Lung (tissue), 11 donors: ENCODE measurements at regions not wholly inside any gene's neighbourhood (a gene's known extent, or its start where the extent isn't known, plus 50 kb on each side); places are given as distances from the start of the nearest gene placed in this dataset.
A peak's percentile ranks its signal among the peaks of the same experiment; 100 is the strongest.
"Not testable (repeated sequence)": the region's sequence is repeated elsewhere in the genome, so short reads cannot be mapped to it uniquely, and the experiment has no call there.

Experiments
- ATAC-seq: fragments of 200-7000 bp; cut with Tn5 transposase; one replicate; pipeline ENCODE4 v1.9.1; 2020; ENCODE audit warnings: moderate number of reproducible peaks; ENCODE audit not compliant: insufficient read depth, low FRiP score
- DNase-seq, 3 donors: peaks; one replicate each; pipeline ENCODE4 v3.0.0-alpha.2; 2013 to 2017
- H3K27ac ChIP-seq, 2 donors: one replicate each; pipeline ENCODE4 v1.5.1; 2013; ENCODE audit warnings: mild to moderate bottlenecking in 2 of 2, moderate library complexity in 2 of 2, control low read depth in 1 of 2, inconsistent platforms in 1 of 2, low read depth in 1 of 2, low read length in 1 of 2
- H3K27me3 ChIP-seq, 3 donors: one replicate each; pipeline ENCODE4 v1.5.1; 2013; ENCODE audit warnings: low read length in 2 of 3; ENCODE audit not compliant: control insufficient read depth in 3 of 3, insufficient read depth in 3 of 3
- H3K36me3 ChIP-seq, 4 donors: one replicate each; pipeline ENCODE4 v1.5.1; 2013; ENCODE audit warnings: low read length in 4 of 4, mild to moderate bottlenecking in 1 of 4, moderate library complexity in 1 of 4; ENCODE audit not compliant: control insufficient read depth in 4 of 4, insufficient read depth in 4 of 4
- H3K4me1 ChIP-seq, 5 donors: one replicate each; pipeline ENCODE4 v1.5.1; 2013; ENCODE audit warnings: low read length in 5 of 5, mild to moderate bottlenecking in 2 of 5, moderate library complexity in 1 of 5; ENCODE audit not compliant: control insufficient read depth in 5 of 5, insufficient read depth in 5 of 5
- H3K4me3 ChIP-seq: one replicate; pipeline ENCODE4 v1.5.1; 2013; ENCODE audit warnings: mild to moderate bottlenecking, control low read depth, moderate library complexity
- H3K9ac ChIP-seq, 2 donors: one replicate each; pipeline ENCODE4 v1.5.1; 2013; ENCODE audit warnings: low read length in 2 of 2, control low read depth in 1 of 2; ENCODE audit not compliant: insufficient read depth in 1 of 2
- H3K9me3 ChIP-seq, 4 donors: one replicate each; pipeline ENCODE4 v1.5.1; 2013; ENCODE audit warnings: low read length in 3 of 4, mild to moderate bottlenecking in 1 of 4, moderate library complexity in 1 of 4; ENCODE audit not compliant: control insufficient read depth in 4 of 4, insufficient read depth in 3 of 4
- WGBS, 2 donors: extraction: QIAGEN DNeasy Blood & Tissue Kit; methylation state at CpG; one replicate each; pipeline ENCODE4 v1.1.7; 2013; 5-methylcytosine and 5-hydroxymethylcytosine counted together
- TF ChIP-seq, protein P1 (sequence below): IDR thresholded peaks from 2 replicates; pipeline ENCODE4 v1.5.1; 2012; ENCODE audit warnings: mild to moderate bottlenecking; ENCODE audit errors: control extremely low read depth, extremely low read depth
- donor health status: control.
- donor health status: control.
- donor health status: Bipolar disorder and iron deficiency.
- donor health status: healthy.
- donor health status: DM: yes; HTN: yes; CAD: no.

DNA sequence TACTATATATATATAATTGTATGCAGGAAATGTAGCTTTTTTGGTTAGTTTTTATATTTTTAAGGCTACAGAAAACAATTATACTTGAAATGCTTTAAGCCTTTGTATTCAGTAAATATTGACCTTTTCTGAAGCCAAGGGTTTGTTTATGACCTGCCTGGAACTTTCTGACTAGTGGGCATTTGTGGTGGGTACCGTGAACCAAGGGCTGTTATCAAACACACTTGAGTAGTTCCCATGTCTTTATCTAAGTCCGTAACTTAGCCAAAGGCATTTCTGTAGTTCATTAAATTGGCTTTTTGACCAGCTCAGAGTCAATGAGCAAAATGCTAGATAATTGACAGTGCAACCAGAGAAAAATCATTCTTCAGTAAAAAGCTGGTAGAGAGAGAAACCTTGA, 1444.2 kb upstream of the SLC10A2 start:
- no peaks in the 10 kb centered on the region for H3K27me3 ChIP-seq
- no peak overlapping the region for H3K27ac ChIP-seq
- no peak overlapping the region for H3K9ac ChIP-seq
- TF ChIP-seq, protein P1, sequence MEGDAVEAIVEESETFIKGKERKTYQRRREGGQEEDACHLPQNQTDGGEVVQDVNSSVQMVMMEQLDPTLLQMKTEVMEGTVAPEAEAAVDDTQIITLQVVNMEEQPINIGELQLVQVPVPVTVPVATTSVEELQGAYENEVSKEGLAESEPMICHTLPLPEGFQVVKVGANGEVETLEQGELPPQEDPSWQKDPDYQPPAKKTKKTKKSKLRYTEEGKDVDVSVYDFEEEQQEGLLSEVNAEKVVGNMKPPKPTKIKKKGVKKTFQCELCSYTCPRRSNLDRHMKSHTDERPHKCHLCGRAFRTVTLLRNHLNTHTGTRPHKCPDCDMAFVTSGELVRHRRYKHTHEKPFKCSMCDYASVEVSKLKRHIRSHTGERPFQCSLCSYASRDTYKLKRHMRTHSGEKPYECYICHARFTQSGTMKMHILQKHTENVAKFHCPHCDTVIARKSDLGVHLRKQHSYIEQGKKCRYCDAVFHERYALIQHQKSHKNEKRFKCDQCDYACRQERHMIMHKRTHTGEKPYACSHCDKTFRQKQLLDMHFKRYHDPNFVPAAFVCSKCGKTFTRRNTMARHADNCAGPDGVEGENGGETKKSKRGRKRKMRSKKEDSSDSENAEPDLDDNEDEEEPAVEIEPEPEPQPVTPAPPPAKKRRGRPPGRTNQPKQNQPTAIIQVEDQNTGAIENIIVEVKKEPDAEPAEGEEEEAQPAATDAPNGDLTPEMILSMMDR = no peak
- no peaks in the 10 kb centered on the region for H3K36me3 ChIP-seq
- H3K4me3 ChIP-seq = no peak overlapping the region
- 74 to 90% methylated on average over 2 of the region's 2 CpGs for WGBS, 2 donors
- no peak for DNase-seq
- ATAC-seq = no peak
- no peaks in the 10 kb centered on the region for H3K4me1 ChIP-seq
- no peaks in the 10 kb centered on the region for H3K9me3 ChIP-seq

GRCh38 chr13:104493502-104493901, 1427.3 kb upstream of the SLC10A2 start:
- not testable (repeated sequence) for H3K4me3 ChIP-seq, H3K4me1 ChIP-seq, H3K27ac ChIP-seq, H3K9me3 ChIP-seq, H3K36me3 ChIP-seq, H3K27me3 ChIP-seq, H3K9ac ChIP-seq, ATAC-seq, DNase-seq
- 69 to 85% methylated on average over 1 of the region's 1 CpG for WGBS, 2 donors

DNA sequence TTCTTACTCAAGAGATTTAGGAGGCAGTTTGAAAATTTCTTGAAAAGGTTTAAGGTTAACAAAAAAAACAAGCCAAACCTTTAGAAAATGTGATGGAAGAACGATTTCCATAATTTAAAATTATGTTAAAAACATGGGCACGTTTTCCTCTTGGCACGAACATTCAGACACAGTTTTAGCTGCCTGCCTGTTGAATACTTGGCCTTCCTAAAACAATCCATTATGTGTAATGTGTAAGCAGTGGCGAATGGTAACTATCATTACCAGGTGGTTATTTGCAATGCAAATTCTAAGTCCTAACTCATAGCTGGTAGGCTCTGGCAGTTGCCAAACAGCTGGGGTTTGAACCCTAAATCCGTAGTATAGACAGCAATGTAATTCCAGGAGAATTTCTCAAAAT, 1425.7 kb upstream of the SLC10A2 start:
- H3K27me3 ChIP-seq = no peaks in the 10 kb centered on the region
- ATAC-seq = no peak
- WGBS, 2 donors = 72 to 79% methylated on average over 5 of the region's 5 CpGs

DNA sequence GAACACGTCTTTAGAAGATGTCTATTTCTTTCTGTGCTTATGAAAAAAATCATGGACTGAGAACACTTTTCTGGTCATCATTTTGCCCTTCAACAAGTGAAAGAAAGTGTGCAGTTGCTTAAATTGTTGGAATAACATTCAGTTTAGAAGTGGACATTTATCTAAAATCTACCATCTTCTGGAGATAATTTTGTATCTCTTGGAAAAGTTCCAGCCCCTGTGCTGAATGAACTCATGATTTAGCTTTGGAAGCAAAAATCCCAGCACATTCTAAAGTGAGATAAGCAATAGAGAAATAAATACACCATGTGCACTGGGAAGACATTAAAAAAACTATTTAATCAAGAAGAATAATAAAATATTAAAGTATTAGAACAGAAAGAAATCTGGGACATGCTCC, 1420.8 kb upstream of the SLC10A2 start:
- ATAC-seq (no peak), DNase-seq (peak in 1 of 3 donors; percentile 6)
- Histone ChIP-seq H3K4me3 (no peak overlapping the region), H3K27me3 (no peaks in the 10 kb centered on the region), H3K36me3 (no peaks in the 10 kb centered on the region), H3K27ac (no peak overlapping the region), H3K4me1 (no peaks in the 10 kb centered on the region), H3K9me3 (no peaks in the 10 kb centered on the region), H3K9ac (no peak overlapping the region)
- TF ChIP-seq, protein P1 = no peak
- 48 to 75% methylated on average over 1 of the region's 1 CpG for WGBS, 2 donors

More for the DNA sequence above, 1425.7 kb upstream of the SLC10A2 start:
- TF ChIP-seq, protein P1 = no peak
- no peaks in the 10 kb centered on the region for H3K9me3 ChIP-seq
- H3K4me3 ChIP-seq = no peak overlapping the region
- no peak for DNase-seq
- H3K4me1 ChIP-seq = no peaks in the 10 kb centered on the region
- H3K27ac ChIP-seq = no peak overlapping the region
- no peaks in the 10 kb centered on the region for H3K36me3 ChIP-seq
- H3K9ac ChIP-seq = no peak overlapping the region
